HUES64 (cell line): ENCODE measurements at regions not wholly inside any gene's neighbourhood (a gene's known extent, or its start where the extent isn't known, plus 50 kb on each side); places are given as distances from the start of the nearest gene placed in this dataset.

Source experiments
- H3K27ac ChIP-seq: 2 replicates; pipeline ENCODE4 v1.7.0; 2013; ENCODE audit warnings: low read depth, low read length, inconsistent platforms
- H3K27me3 ChIP-seq: 2 replicates; pipeline ENCODE4 v1.6.1; 2013; ENCODE audit warnings: mild to moderate bottlenecking, low read length; ENCODE audit not compliant: insufficient read depth
- H3K36me3 ChIP-seq: 2 replicates; pipeline ENCODE4 v1.6.1; 2013; ENCODE audit warnings: mild to moderate bottlenecking, low read length; ENCODE audit not compliant: insufficient read depth
- H3K4me1 ChIP-seq: 2 replicates; pipeline ENCODE4 v1.6.1; 2013; ENCODE audit warnings: mild to moderate bottlenecking, low read length, moderate library complexity; ENCODE audit not compliant: insufficient read depth
- H3K4me3 ChIP-seq: 2 replicates; pipeline ENCODE4 v1.5.1; 2013; ENCODE audit warnings: mild to moderate bottlenecking, low read length, moderate library complexity
- H3K9ac ChIP-seq: 2 replicates; pipeline ENCODE4 v1.6.1; 2013; ENCODE audit warnings: mild to moderate bottlenecking, low read depth, low read length
- H3K9me3 ChIP-seq: 2 replicates; pipeline ENCODE4 v1.6.1; 2013; ENCODE audit warnings: low read depth, low read length; ENCODE audit not compliant: insufficient read depth
- WGBS: fragments of 150-250, 120-280 bp; methylation state at CpG from one replicate; pipeline ENCODE4 v1.1.7; 2013; ENCODE audit warnings: missing lambda C conversion rate; 5-methylcytosine and 5-hydroxymethylcytosine counted together

GRCh38 chr2:341017-341542 lies 53.2 kb upstream of the ALKAL2 start:
- WGBS, result 93% methylated on average over 9 of the region's 9 CpGs
- Histone ChIP-seq H3K9ac (no peak overlapping the region), H3K4me3 (no peak overlapping the region), H3K36me3 (no peaks in the 10 kb centered on the region), H3K4me1 (0 out of 2 replicates have a peak, but pooled peaks cover 7% of the 10 kb centered on the region), H3K9me3 (peaks cover 29% of the 10 kb centered on the region), H3K27me3 (no peaks in the 10 kb centered on the region; the same call in 1 of the 2 replicates), H3K27ac (no peak overlapping the region)
